Heart right ventricle (tissue), 16 donors: ENCODE measurements at regions not wholly inside any gene's neighbourhood (a gene's known extent, or its start where the extent isn't known, plus 50 kb on each side); places are given as distances from the start of the nearest gene placed in this dataset.

Source experiments
- ATAC-seq, 8 donors: fragments of 200-7000 bp; cut with Tn5 transposase; one replicate each; pipeline ENCODE4 v1.9.1; 2020; ENCODE audit warnings: mild to moderate bottlenecking in 8 of 8, moderate library complexity in 8 of 8, moderate number of reproducible peaks in 1 of 8
- DNase-seq, 2 donors: peaks; one replicate each; pipeline ENCODE4 v3.0.0-alpha.2; 2020
- H3K27ac ChIP-seq, 10 donors: fragments of 200-600 bp; sonication (generic) in 2 of 10; one replicate each; pipeline versions ENCODE4 v1.5.0 to v1.8.0; 2020 to 2022; ENCODE audit warnings: mild to moderate bottlenecking in 3 of 10
- H3K27me3 ChIP-seq, 7 donors: fragments of 200-600 bp; one replicate each; pipeline ENCODE4 v1.8.0; 2021 to 2022; ENCODE audit warnings: mild to moderate bottlenecking in 2 of 7
- H3K36me3 ChIP-seq, 9 donors: fragments of 200-600 bp; sonication (generic) in 1 of 9; one replicate each; pipeline versions ENCODE4 v1.5.0 to v1.8.0; 2020 to 2022; ENCODE audit warnings: mild to moderate bottlenecking in 2 of 9
- H3K4me1 ChIP-seq, 9 donors: fragments of 200-600 bp; sonication (generic) in 1 of 9; one replicate each; pipeline versions ENCODE4 v1.5.0 to v1.8.0; 2020 to 2022; ENCODE audit warnings: mild to moderate bottlenecking in 4 of 9
- H3K4me3 ChIP-seq, 10 donors: fragments of 200-600 bp; sonication (generic) in 2 of 10; one replicate each; pipeline versions ENCODE4 v1.5.0 to v1.8.0; 2020 to 2022; ENCODE audit warnings: mild to moderate bottlenecking in 7 of 10, moderate library complexity in 2 of 10
- H3K9me3 ChIP-seq, 11 donors: fragments of 200-600 bp in 10 of 11; sonication (generic) in 2 of 11; one replicate each; pipeline versions ENCODE4 v1.5.0 to v1.8.0; 2013 to 2022; ENCODE audit warnings: mild to moderate bottlenecking in 2 of 11, control low read depth in 1 of 11, moderate library complexity in 1 of 11
- CTCF ChIP-seq, 9 donors: fragments of 200-600 bp; sonication (generic) in 2 of 9; IDR thresholded peaks; one replicate each; pipeline versions ENCODE4 v1.5.0 to v1.8.0; 2021 to 2022; ENCODE audit warnings: antibody characterized with exemption in 9 of 9, mild to moderate bottlenecking in 5 of 9, moderate library complexity in 1 of 9
- WGBS, 2 donors: extraction: QIAGEN DNeasy Blood & Tissue Kit; methylation state at CpG; one replicate each; pipeline ENCODE4 v1.1.7; 2013; ENCODE audit warnings: inconsistent platforms in 1 of 2; 5-methylcytosine and 5-hydroxymethylcytosine counted together
- intact Hi-C, 10 donors: fragments of 100-400 bp; cut with DNase I; formaldehyde crosslinking; loops; one replicate each; pipeline versions ENCODE4 v1.11.1 to v1.14.2; 2022
- donor health status: Arrhythmogenic right ventricular cardiomyopathy.
- donor health status: ischemic (EF 13 %, LVEDD 7.1; RV severe dilation, severe dysfunction).
- donor health status: healthy with polysubstance abuse.
- donor health status: DM: no; HTN: yes; CAD: no.
- donor health status: DM: no; HTN: no; CAD: no.
- donor health status: ischemic (EF 25% LVEDD 6.9; RV normal size, moderate dysfunction).
- donor health status: ischemic (EF 25% LVEDD 5.7; RV mildly dilated, moderate dysfunction).
- donor health status: healthy.
- donor health status: DM: yes; HTN: yes; CAD: no.
- donor health status: Ischemic cardiomyopathy.
- donor health status: ischemic (EF 35%, LVEDD 5.7; RV mildly dilated, moderate dysfunction).
- donor health status: nonischemic (EF 11% LVEDD 7.7; RV severe dilation, severe dysfunction).
- donor health status: DM: yes; HTN: yes; CAD: no.
- donor health status: PGD.
- donor health status: ischemic (EF 29% LVEDD 5.4; RV normal size, mild dysfunction).
- donor health status: nonischemic (EF 23%, LVEDD 6.1; RV moderate dilation, normal function).

- Histone ChIP-seq H3K4me1 (no peaks in the 10 kb centered on the region), H3K4me3 (no peak overlapping the region), H3K36me3 (no peaks in the 10 kb centered on the region), H3K27me3 (no peaks in the 10 kb centered on the region), H3K27ac (no peak overlapping the region), H3K9me3 (peaks cover 0 to 30% (median 0%) of the 10 kb centered on the region in 11 donors)
- no peak for TF ChIP-seq CTCF (IDR thresholded peaks at IDR 0.05)
- no peak for DNase-seq
- 95 to 99% methylated on average over 2 of the region's 2 CpGs for WGBS, 2 donors
- ATAC-seq: no peak
- intact Hi-C loops: no loop called here
These were observed 732.2 kb downstream of the SOCS6 start for GRCh38 chr18:71021030-71021362.

- Histone ChIP-seq H3K27me3 (no peaks in the 10 kb centered on the region), H3K9me3 (peaks cover 0 to 33% (median 0%) of the 10 kb centered on the region in 11 donors), H3K4me1 (no peaks in the 10 kb centered on the region), H3K4me3 (no peak overlapping the region), H3K36me3 (no peaks in the 10 kb centered on the region), H3K27ac (no peak overlapping the region)
- TF ChIP-seq CTCF (IDR thresholded peaks at IDR 0.05): no peak
- WGBS, 2 donors: 84 to 86% methylated on average over 3 of the region's 3 CpGs
- intact Hi-C loops: no loop called here
- DNase-seq (no peak), ATAC-seq (no peak)
These were observed 731.6 kb downstream of the SOCS6 start for GRCh38 chr18:71020342-71021029.

- H3K4me3 ChIP-seq: no peak overlapping the region
- intact Hi-C loops: no loop called here
- no peaks in the 10 kb centered on the region for H3K27me3 ChIP-seq
- no peak for TF ChIP-seq CTCF (IDR thresholded peaks at IDR 0.05)
- H3K27ac ChIP-seq: no peak overlapping the region
- ATAC-seq (no peak), DNase-seq (no peak)
- H3K9me3 ChIP-seq: peaks cover 0 to 33% (median 0%) of the 10 kb centered on the region in 11 donors
- H3K4me1 ChIP-seq: no peaks in the 10 kb centered on the region
- H3K36me3 ChIP-seq: no peaks in the 10 kb centered on the region
These were observed 730.0 kb downstream of the SOCS6 start for GRCh38 chr18:71018816-71019215.

- no peak overlapping the region for H3K27ac ChIP-seq
- intact Hi-C loops: no loop called here
- no peak for TF ChIP-seq CTCF (IDR thresholded peaks at IDR 0.05)
- H3K36me3 ChIP-seq: no peaks in the 10 kb centered on the region
- no peak overlapping the region for H3K4me3 ChIP-seq
- DNase-seq (no peak), ATAC-seq (no peak)
- WGBS, 2 donors: 69% methylated on average over 1 of the region's 1 CpG
- no peaks in the 10 kb centered on the region for H3K4me1 ChIP-seq
- no peaks in the 10 kb centered on the region for H3K27me3 ChIP-seq
- H3K9me3 ChIP-seq: peaks cover 0 to 22% (median 0%) of the 10 kb centered on the region in 11 donors
These were observed 723.9 kb downstream of the SOCS6 start for GRCh38 chr18:71012789-71013188.
